DND-41 (cell line): ENCODE measurements at regions not wholly inside any gene's neighbourhood (a gene's known extent, or its start where the extent isn't known, plus 50 kb on each side); places are given as distances from the start of the nearest gene placed in this dataset.
"Not testable (repeated sequence)": the region's sequence is repeated elsewhere in the genome, so short reads cannot be mapped to it uniquely, and the experiment has no call there.

ENCODE experiments used
- CTCF ChIP-seq: IDR thresholded peaks from 2 replicates; pipeline ENCODE4 v1.5.1; 2012; ENCODE audit warnings: borderline replicate concordance, low read length, moderate library complexity, mild to moderate bottlenecking; ENCODE audit not compliant: poor library complexity, severe bottlenecking; ENCODE audit errors: extremely low read depth
- EZH2 ChIP-seq: IDR thresholded peaks from 3 replicates; pipeline ENCODE4 v1.6.1; 2012; ENCODE audit warnings: borderline replicate concordance, low read depth, mild to moderate bottlenecking, moderate library complexity, low read length, inconsistent platforms; ENCODE audit not compliant: severe bottlenecking

DNA sequence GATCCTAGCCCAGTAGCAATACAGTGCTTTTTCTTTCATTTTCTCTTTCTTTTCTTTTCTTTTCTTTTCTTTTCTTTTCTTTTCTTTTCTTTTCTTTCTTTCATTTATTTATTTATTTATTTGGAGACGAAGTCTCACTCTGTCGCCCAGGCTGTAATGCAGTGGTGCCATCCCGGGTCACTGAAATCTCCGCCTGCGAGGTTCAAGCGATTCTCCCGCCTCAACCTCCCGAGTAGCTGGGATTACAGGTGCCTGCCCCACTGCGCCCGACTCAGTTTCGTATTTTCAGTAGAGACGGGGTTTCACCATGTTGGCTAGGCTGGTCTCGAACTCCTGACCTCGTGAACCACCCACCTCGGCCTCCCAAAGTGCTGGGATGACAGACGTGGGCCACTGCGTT, 1948.0 kb upstream of the DEFB115 start:
- TF ChIP-seq CTCF, EZH2: not testable (repeated sequence)
